ENCODE measurements at regions not wholly inside any gene's neighbourhood (a gene's known extent, or its start where the extent isn't known, plus 50 kb on each side); places are given as distances from the start of the nearest gene placed in this dataset.

DNA sequence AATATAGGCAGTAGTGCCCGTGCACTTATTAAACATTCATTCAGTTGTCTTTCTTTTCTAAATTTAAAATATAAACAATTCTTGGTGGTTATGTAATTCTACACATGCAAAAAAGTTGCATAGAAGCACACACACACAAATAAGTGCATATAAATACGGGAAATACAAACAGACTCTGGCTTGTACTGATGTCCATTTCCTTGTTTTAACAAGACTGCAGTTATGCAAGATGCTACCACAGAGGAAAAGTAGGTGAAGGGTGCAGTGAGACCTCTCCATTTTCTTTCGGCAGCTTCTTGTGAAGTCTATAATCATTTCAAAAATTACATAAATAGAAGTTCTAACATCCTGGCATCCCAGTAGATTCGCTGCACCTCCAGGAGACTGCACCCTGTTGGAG, 130.6 kb upstream of the BCL6 start:
- no peaks in the 10 kb centered on the region for H3K4me1 ChIP-seq
- DNase-seq = no peak
- no peaks in the 10 kb centered on the region for H3K9me3 ChIP-seq
- no peaks in the 10 kb centered on the region for H3K36me3 ChIP-seq
- no peak overlapping the region for H3K27ac ChIP-seq
- intact Hi-C loops (cut with DNase I) = no loop called here
- TF ChIP-seq, protein P1, sequence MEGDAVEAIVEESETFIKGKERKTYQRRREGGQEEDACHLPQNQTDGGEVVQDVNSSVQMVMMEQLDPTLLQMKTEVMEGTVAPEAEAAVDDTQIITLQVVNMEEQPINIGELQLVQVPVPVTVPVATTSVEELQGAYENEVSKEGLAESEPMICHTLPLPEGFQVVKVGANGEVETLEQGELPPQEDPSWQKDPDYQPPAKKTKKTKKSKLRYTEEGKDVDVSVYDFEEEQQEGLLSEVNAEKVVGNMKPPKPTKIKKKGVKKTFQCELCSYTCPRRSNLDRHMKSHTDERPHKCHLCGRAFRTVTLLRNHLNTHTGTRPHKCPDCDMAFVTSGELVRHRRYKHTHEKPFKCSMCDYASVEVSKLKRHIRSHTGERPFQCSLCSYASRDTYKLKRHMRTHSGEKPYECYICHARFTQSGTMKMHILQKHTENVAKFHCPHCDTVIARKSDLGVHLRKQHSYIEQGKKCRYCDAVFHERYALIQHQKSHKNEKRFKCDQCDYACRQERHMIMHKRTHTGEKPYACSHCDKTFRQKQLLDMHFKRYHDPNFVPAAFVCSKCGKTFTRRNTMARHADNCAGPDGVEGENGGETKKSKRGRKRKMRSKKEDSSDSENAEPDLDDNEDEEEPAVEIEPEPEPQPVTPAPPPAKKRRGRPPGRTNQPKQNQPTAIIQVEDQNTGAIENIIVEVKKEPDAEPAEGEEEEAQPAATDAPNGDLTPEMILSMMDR (IDR thresholded peaks at IDR 0.05) = no peak
- no peaks in the 10 kb centered on the region for H3K27me3 ChIP-seq
- no peak for ATAC-seq
- no peak overlapping the region for H3K4me3 ChIP-seq
- WGBS, 2 donors = 85 to 91% methylated on average over 4 of the region's 4 CpGs

GRCh38 chr3:187878772-187879518, 133.7 kb upstream of the BCL6 start:
- 86 to 92% methylated on average over 4 of the region's 4 CpGs for WGBS, 2 donors

DNA sequence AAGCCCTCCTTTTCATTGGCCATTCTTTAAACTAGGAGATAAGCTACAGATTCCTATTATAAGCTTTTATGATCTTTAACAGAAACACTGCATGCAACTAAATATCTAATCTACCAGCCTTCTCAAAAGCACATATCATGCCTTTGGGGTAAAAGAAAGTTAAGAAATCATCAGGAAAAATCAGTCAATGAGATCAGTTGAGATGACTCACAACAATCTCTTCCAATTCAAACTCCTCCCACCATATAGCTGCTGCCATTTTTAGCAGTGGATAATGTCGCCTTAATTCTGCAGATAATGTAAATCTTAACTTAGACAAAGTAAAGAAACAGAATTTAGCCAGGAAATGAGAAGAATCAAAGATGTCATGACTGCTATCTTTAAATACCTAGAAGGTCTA, 135.2 kb upstream of the BCL6 start:
- Histone ChIP-seq H3K36me3 (no peaks in the 10 kb centered on the region), H3K4me3 (no peak overlapping the region), H3K4me1 (no peaks in the 10 kb centered on the region), H3K27me3 (no peaks in the 10 kb centered on the region), H3K9me3 (no peaks in the 10 kb centered on the region), H3K27ac (no peak overlapping the region)
- TF ChIP-seq, protein P1 (IDR thresholded peaks at IDR 0.05) = no peak
- DNase-seq = no peak
- WGBS, 2 donors = 78 to 86% methylated on average over 1 of the region's 1 CpG
- intact Hi-C loops (cut with DNase I) = no loop called here
- ATAC-seq = no peak

More at GRCh38 chr3:187878772-187879518, 133.7 kb upstream of the BCL6 start:
- ATAC-seq (no peak), DNase-seq (no peak)
- no peak overlapping the region for H3K27ac ChIP-seq
- no peaks in the 10 kb centered on the region for H3K27me3 ChIP-seq
- H3K4me1 ChIP-seq = no peaks in the 10 kb centered on the region
- no peaks in the 10 kb centered on the region for H3K36me3 ChIP-seq
- intact Hi-C loops (cut with DNase I) = no loop called here
- no peak overlapping the region for H3K4me3 ChIP-seq
- no peaks in the 10 kb centered on the region for H3K9me3 ChIP-seq
- TF ChIP-seq, protein P1 (IDR thresholded peaks at IDR 0.05) = no peak

DNA sequence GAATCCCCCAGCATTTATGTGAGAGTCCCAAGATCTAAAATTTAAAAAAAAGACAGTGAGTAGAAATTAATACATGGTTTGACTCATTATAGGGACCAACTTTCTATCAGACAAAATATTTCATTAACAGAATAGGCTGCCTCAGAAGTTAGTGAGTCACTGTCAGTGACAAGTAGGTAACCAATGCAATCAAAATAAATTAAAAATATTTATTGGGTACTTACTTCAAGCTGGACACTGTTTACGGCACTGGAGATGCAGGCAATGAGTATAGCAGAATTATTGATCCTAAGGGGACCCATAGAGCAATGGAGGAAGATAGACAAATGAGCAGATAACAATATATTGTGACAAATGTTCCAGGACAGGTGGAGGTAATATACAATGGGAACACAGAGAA, 135.6 kb upstream of the BCL6 start:
- peaks cover 0 to 3% (median 0%) of the 10 kb centered on the region in 11 donors for H3K9me3 ChIP-seq
- no peak overlapping the region for H3K4me3 ChIP-seq
- ATAC-seq = no peak
- 91 to 94% methylated on average over 1 of the region's 1 CpG for WGBS, 2 donors
- H3K27ac ChIP-seq = no peak overlapping the region
- intact Hi-C loops (cut with DNase I) = no loop called here
- H3K4me1 ChIP-seq = no peaks in the 10 kb centered on the region
- no peaks in the 10 kb centered on the region for H3K27me3 ChIP-seq
- TF ChIP-seq, protein P1 (IDR thresholded peaks at IDR 0.05) = no peak
- H3K36me3 ChIP-seq = no peaks in the 10 kb centered on the region
- no peak for DNase-seq
